A549 (cell line): ENCODE measurements at regions not wholly inside any gene's neighbourhood (a gene's known extent, or its start where the extent isn't known, plus 50 kb on each side); places are given as distances from the start of the nearest gene placed in this dataset.

Experiments used
- CHD2 ChIP-seq: fragments of 150-350 bp; IDR thresholded peaks from 2 replicates; pipeline ENCODE4 v1.6.1; 2014; ENCODE audit warnings: low read length; ENCODE audit not compliant: partially characterized antibody
- HDAC2 ChIP-seq: fragments of 200-600 bp; sonication (generic); IDR thresholded peaks from 2 replicates; pipeline ENCODE4 v1.6.1; 2016
- POLR2A ChIP-seq: IDR thresholded peaks from 2 replicates; pipeline ENCODE4 v1.6.1; 2012; ENCODE audit warnings: mild to moderate bottlenecking, low read length
- RAD21 ChIP-seq, 2 experiments: fragments of >200 bp in 1 of 2; sonication (Bioruptor Twin) in 1 of 2; formaldehyde crosslinking in 1 of 2; IDR thresholded peaks in 1 of 2; conservative IDR thresholded peaks in 1 of 2; 2 replicates in 1 of 2; 3 replicates in 1 of 2; pipeline ENCODE4 v1.6.1; 2012 to 2018; ENCODE audit warnings: inconsistent platforms in 1 of 2
- TF ChIP-seq, protein P1 (sequence below): fragments of >200 bp; sonication (Bioruptor Twin); formaldehyde crosslinking; IDR thresholded peaks from 3 replicates; pipeline ENCODE4 v1.5.1; 2016
- TF ChIP-seq, protein P2 (sequence below): IDR thresholded peaks from 2 replicates; pipeline ENCODE4 v1.6.1; 2012
- TF ChIP-seq, protein P3 (sequence below): fragments of 250-450 bp; sonication (Bioruptor Pico); IDR thresholded peaks from 2 replicates; pipeline ENCODE4 v1.5.0; 2021; ENCODE audit warnings: mild to moderate bottlenecking, moderate library complexity, borderline replicate concordance
- TF ChIP-seq, protein P4 (sequence below): fragments of 450-650 bp; IDR thresholded peaks from 2 replicates; pipeline ENCODE4 v1.6.1; 2014; ENCODE audit warnings: antibody characterized with exemption
- TF ChIP-seq, protein P5 (sequence below): IDR thresholded peaks from 2 replicates; pipeline ENCODE4 v1.6.1; 2012
- TF ChIP-seq, protein P6 (sequence below): fragments of 200-600 bp; sonication (generic); IDR thresholded peaks from 2 replicates; pipeline ENCODE4 v1.6.1; 2016; ENCODE audit warnings: antibody characterized with exemption, mild to moderate bottlenecking, moderate library complexity

DNA sequence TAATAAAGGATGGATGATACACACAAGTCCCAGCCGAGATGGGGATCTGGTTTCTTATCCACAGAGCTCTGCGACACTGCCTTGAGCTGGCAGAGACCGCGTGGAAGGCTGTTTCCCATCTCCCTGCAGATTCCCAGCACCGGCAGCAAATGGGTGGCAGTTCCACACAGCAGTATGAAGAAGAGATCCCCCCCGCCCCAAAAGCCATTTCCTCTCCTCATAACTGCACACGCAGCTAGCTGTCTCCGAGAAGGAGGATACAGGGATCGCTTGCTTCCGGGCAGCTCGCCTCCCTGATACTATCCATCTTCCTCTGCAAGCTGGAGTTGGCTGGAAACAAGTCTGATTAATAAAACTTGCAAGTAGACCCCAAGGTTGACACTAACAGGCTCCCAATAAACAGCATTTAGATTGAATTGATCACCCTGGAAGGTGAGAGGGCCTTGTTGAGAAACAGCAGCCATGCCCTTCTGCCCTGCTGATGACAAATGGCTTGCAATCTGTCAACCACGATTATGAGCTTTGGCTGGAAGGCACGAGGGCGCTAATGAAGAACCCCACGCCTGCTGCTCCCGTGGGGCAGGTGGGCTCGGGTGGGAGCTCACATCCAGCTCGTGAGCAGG, 642.3 kb downstream of the AJAP1 start:
- TF ChIP-seq, protein P1, sequence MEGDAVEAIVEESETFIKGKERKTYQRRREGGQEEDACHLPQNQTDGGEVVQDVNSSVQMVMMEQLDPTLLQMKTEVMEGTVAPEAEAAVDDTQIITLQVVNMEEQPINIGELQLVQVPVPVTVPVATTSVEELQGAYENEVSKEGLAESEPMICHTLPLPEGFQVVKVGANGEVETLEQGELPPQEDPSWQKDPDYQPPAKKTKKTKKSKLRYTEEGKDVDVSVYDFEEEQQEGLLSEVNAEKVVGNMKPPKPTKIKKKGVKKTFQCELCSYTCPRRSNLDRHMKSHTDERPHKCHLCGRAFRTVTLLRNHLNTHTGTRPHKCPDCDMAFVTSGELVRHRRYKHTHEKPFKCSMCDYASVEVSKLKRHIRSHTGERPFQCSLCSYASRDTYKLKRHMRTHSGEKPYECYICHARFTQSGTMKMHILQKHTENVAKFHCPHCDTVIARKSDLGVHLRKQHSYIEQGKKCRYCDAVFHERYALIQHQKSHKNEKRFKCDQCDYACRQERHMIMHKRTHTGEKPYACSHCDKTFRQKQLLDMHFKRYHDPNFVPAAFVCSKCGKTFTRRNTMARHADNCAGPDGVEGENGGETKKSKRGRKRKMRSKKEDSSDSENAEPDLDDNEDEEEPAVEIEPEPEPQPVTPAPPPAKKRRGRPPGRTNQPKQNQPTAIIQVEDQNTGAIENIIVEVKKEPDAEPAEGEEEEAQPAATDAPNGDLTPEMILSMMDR: no peak
- TF ChIP-seq HDAC2: no peak
- TF ChIP-seq, protein P2, sequence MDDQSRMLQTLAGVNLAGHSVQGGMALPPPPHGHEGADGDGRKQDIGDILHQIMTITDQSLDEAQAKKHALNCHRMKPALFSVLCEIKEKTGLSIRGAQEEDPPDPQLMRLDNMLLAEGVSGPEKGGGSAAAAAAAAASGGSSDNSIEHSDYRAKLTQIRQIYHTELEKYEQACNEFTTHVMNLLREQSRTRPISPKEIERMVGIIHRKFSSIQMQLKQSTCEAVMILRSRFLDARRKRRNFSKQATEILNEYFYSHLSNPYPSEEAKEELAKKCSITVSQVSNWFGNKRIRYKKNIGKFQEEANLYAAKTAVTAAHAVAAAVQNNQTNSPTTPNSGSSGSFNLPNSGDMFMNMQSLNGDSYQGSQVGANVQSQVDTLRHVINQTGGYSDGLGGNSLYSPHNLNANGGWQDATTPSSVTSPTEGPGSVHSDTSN: no peak
- TF ChIP-seq, protein P3, sequence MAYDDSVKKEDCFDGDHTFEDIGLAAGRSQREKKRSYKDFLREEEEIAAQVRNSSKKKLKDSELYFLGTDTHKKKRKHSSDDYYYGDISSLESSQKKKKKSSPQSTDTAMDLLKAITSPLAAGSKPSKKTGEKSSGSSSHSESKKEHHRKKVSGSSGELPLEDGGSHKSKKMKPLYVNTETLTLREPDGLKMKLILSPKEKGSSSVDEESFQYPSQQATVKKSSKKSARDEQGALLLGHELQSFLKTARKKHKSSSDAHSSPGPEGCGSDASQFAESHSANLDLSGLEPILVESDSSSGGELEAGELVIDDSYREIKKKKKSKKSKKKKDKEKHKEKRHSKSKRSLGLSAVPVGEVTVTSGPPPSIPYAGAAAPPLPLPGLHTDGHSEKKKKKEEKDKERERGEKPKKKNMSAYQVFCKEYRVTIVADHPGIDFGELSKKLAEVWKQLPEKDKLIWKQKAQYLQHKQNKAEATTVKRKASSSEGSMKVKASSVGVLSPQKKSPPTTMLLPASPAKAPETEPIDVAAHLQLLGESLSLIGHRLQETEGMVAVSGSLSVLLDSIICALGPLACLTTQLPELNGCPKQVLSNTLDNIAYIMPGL (CRISPR knock-in tag): no peak
- no peak for TF ChIP-seq RAD21 (conservative IDR thresholded peaks at IDR 0.05 in 1 of 2, IDR thresholded peaks at IDR 0.05 in 1 of 2)
- TF ChIP-seq, protein P4, sequence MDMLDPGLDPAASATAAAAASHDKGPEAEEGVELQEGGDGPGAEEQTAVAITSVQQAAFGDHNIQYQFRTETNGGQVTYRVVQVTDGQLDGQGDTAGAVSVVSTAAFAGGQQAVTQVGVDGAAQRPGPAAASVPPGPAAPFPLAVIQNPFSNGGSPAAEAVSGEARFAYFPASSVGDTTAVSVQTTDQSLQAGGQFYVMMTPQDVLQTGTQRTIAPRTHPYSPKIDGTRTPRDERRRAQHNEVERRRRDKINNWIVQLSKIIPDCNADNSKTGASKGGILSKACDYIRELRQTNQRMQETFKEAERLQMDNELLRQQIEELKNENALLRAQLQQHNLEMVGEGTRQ: no peak
- TF ChIP-seq, protein P5, sequence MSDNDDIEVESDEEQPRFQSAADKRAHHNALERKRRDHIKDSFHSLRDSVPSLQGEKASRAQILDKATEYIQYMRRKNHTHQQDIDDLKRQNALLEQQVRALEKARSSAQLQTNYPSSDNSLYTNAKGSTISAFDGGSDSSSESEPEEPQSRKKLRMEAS: no peak
- TF ChIP-seq POLR2A: no peak
- no peak for TF ChIP-seq CHD2
- TF ChIP-seq, protein P6, sequence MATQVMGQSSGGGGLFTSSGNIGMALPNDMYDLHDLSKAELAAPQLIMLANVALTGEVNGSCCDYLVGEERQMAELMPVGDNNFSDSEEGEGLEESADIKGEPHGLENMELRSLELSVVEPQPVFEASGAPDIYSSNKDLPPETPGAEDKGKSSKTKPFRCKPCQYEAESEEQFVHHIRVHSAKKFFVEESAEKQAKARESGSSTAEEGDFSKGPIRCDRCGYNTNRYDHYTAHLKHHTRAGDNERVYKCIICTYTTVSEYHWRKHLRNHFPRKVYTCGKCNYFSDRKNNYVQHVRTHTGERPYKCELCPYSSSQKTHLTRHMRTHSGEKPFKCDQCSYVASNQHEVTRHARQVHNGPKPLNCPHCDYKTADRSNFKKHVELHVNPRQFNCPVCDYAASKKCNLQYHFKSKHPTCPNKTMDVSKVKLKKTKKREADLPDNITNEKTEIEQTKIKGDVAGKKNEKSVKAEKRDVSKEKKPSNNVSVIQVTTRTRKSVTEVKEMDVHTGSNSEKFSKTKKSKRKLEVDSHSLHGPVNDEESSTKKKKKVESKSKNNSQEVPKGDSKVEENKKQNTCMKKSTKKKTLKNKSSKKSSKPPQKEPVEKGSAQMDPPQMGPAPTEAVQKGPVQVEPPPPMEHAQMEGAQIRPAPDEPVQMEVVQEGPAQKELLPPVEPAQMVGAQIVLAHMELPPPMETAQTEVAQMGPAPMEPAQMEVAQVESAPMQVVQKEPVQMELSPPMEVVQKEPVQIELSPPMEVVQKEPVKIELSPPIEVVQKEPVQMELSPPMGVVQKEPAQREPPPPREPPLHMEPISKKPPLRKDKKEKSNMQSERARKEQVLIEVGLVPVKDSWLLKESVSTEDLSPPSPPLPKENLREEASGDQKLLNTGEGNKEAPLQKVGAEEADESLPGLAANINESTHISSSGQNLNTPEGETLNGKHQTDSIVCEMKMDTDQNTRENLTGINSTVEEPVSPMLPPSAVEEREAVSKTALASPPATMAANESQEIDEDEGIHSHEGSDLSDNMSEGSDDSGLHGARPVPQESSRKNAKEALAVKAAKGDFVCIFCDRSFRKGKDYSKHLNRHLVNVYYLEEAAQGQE: no peak
